ENCODE measurements at regions not wholly inside any gene's neighbourhood (a gene's known extent, or its start where the extent isn't known, plus 50 kb on each side); places are given as distances from the start of the nearest gene placed in this dataset.

GRCh38 chr6:74289884-74290283, 593.9 kb downstream of the CD109 start:
- TF ChIP-seq CTCF (IDR thresholded peaks at IDR 0.05 in 4 of 5, conservative IDR thresholded peaks at IDR 0.05 in 1 of 5) (no peak), POLR2A (IDR thresholded peaks at IDR 0.05) (no peak)
